SK-N-SH (cell line): ENCODE measurements at regions not wholly inside any gene's neighbourhood (a gene's known extent, or its start where the extent isn't known, plus 50 kb on each side); places are given as distances from the start of the nearest gene placed in this dataset.

ENCODE experiments used
- CTCF ChIA-PET: fragments of 300-600, 350-600 bp; formaldehyde crosslinking; extraction: SDS; loops from one replicate; lab custom pipeline; 2021; lab: Yijun Ruan, JAX
- POLR2A ChIA-PET: fragments of 350-600 bp; sonication (Branson Sonifier 250); formaldehyde crosslinking; extraction: SDS; loops from one replicate; lab custom pipeline; 2020; ENCODE audit warnings: antibody characterized with exemption, inconsistent platforms; lab: Yijun Ruan, JAX
- DNase-seq: peaks from one replicate; pipeline ENCODE4 v3.0.0; 2012
- H2AFZ ChIP-seq: fragments of 200-600 bp; sonication (generic); 2 replicates; pipeline ENCODE4 v1.8.1; 2016; ENCODE audit warnings: antibody characterized with exemption, mild to moderate bottlenecking, low read depth
- H3F3A ChIP-seq: fragments of 200-600 bp; sonication (generic); replicated peaks from 2 replicates; pipeline ENCODE3; 2016; ENCODE audit warnings: antibody characterized with exemption, mild to moderate bottlenecking; ENCODE audit not compliant: insufficient read depth
- H3K27ac ChIP-seq, 2 experiments: fragments of 200-500 bp in 1 of 2; fragments of 200-600 bp in 1 of 2; sonication (Bioruptor generic) in 1 of 2; sonication (generic), shearing (Covaris generic) in 1 of 2; 2 replicates each; pipeline versions ENCODE4 v1.5.1 to v1.6.1; 2014 to 2016; ENCODE audit warnings: low read depth in 2 of 2, inconsistent platforms in 1 of 2, low read length in 1 of 2, mild to moderate bottlenecking in 1 of 2, mixed read lengths in 1 of 2
- H3K27me3 ChIP-seq: fragments of 200-600 bp; sonication (generic), shearing (Covaris generic); 2 replicates; pipeline ENCODE4 v1.6.1; 2016; ENCODE audit warnings: mixed run types; ENCODE audit not compliant: insufficient read depth
- H3K36me3 ChIP-seq, 2 experiments: fragments of 200-500 bp in 1 of 2; fragments of 200-600 bp in 1 of 2; sonication (Bioruptor generic) in 1 of 2; sonication (generic) in 1 of 2; replicated peaks in 1 of 2; 2 replicates each; pipeline versions ENCODE3 to v1.5.1; 2014 to 2016; ENCODE audit warnings: low read length in 1 of 2, mild to moderate bottlenecking in 1 of 2; ENCODE audit not compliant: insufficient read depth in 2 of 2, control insufficient read depth in 1 of 2
- H3K4me1 ChIP-seq, 2 experiments: fragments of 200-500 bp in 1 of 2; fragments of 200-600 bp in 1 of 2; sonication (Bioruptor generic) in 1 of 2; sonication (generic), shearing (Covaris generic) in 1 of 2; 2 replicates each; pipeline versions ENCODE4 v1.5.1 to v1.6.1; 2014 to 2016; ENCODE audit warnings: low read depth in 1 of 2, low read length in 1 of 2, mixed run types in 1 of 2; ENCODE audit not compliant: insufficient read depth in 2 of 2, control insufficient read depth in 1 of 2
- H3K4me2 ChIP-seq: fragments of 200-600 bp; sonication (generic), shearing (Covaris generic); 2 replicates; pipeline ENCODE4 v1.6.1; 2017; ENCODE audit warnings: mixed run types
- H3K4me3 ChIP-seq, 2 experiments: fragments of 200-500 bp in 1 of 2; fragments of 200-600 bp in 1 of 2; sonication (Bioruptor generic) in 1 of 2; sonication (generic), shearing (Covaris generic) in 1 of 2; 2 replicates each; pipeline versions ENCODE4 v1.5.1 to v1.8.1; 2014 to 2016; ENCODE audit warnings: low read depth in 2 of 2, inconsistent platforms in 1 of 2, low read length in 1 of 2, mild to moderate bottlenecking in 1 of 2, mixed read lengths in 1 of 2, moderate library complexity in 1 of 2
- H3K79me2 ChIP-seq: fragments of 200-600 bp; sonication (generic); 2 replicates; pipeline ENCODE4 v1.8.1; 2017; ENCODE audit warnings: mild to moderate bottlenecking; ENCODE audit not compliant: insufficient read depth
- H3K9ac ChIP-seq: fragments of 200-600 bp; sonication (generic); 2 replicates; pipeline ENCODE4 v1.6.1; 2017; ENCODE audit warnings: mixed run types
- H3K9me2 ChIP-seq: fragments of 200-600 bp; sonication (generic); 2 replicates; pipeline ENCODE4 v1.6.1; 2017; ENCODE audit warnings: mixed run types
- H3K9me3 ChIP-seq: fragments of 200-600 bp; sonication (generic); 2 replicates; pipeline ENCODE4 v1.6.1; 2017; ENCODE audit warnings: mixed run types, mild to moderate bottlenecking, moderate library complexity
- H4K20me1 ChIP-seq: fragments of 200-600 bp; sonication (generic); 2 replicates; pipeline ENCODE4 v1.6.1; 2017; ENCODE audit warnings: mild to moderate bottlenecking, mixed run types; ENCODE audit not compliant: insufficient read depth
- EP300 ChIP-seq, 2 experiments: IDR thresholded peaks; 2 replicates each; pipeline versions ENCODE4 v1.4.0 to v1.6.1; 2012; ENCODE audit warnings: borderline replicate concordance in 1 of 2, low read depth in 1 of 2, low read length in 1 of 2
- FOSL2 ChIP-seq: IDR thresholded peaks from 2 replicates; pipeline ENCODE4 v1.4.0; 2012; ENCODE audit warnings: low read depth, mild to moderate bottlenecking, moderate library complexity, borderline replicate concordance
- FOXJ3 ChIP-seq: sonication (generic); formaldehyde crosslinking; IDR thresholded peaks from 2 replicates; pipeline ENCODE4 v1.5.1; 2020; ENCODE audit warnings: mild to moderate bottlenecking, missing genetic modification reagents
- GABPA ChIP-seq: IDR thresholded peaks from 2 replicates; pipeline ENCODE4 v1.4.0; 2012; ENCODE audit warnings: low read depth, mild to moderate bottlenecking
- GATA2 ChIP-seq: sonication (generic); formaldehyde crosslinking; IDR thresholded peaks from 2 replicates; pipeline ENCODE4 v1.5.0; 2020; ENCODE audit warnings: mild to moderate bottlenecking, missing genetic modification reagents
- MAX ChIP-seq: IDR thresholded peaks from 2 replicates; pipeline ENCODE4 v1.4.0; 2012; ENCODE audit warnings: low read depth
- MXI1 ChIP-seq: IDR thresholded peaks from 2 replicates; pipeline ENCODE4 v1.6.1; 2012; ENCODE audit warnings: mild to moderate bottlenecking, low read depth, low read length, improper control_type of control experiment
- PBX3 ChIP-seq: IDR thresholded peaks from 2 replicates; pipeline ENCODE4; 2012
- POLR2AphosphoS5 ChIP-seq: IDR thresholded peaks from 2 replicates; pipeline ENCODE4 v1.6.1; 2012; ENCODE audit warnings: low read depth, low read length
- REST ChIP-seq: IDR thresholded peaks from 2 replicates; pipeline ENCODE4 v1.6.1; 2012; ENCODE audit warnings: mild to moderate bottlenecking, low read depth, low read length, moderate library complexity
- RFX5 ChIP-seq: IDR thresholded peaks from 2 replicates; pipeline ENCODE4 v1.6.1; 2012; ENCODE audit warnings: mild to moderate bottlenecking, improper control_type of control experiment, low read length
- RXRA ChIP-seq: IDR thresholded peaks from 2 replicates; pipeline ENCODE4 v1.4.0; 2012; ENCODE audit warnings: low read depth, mild to moderate bottlenecking, borderline replicate concordance
- SMC3 ChIP-seq: IDR thresholded peaks from 2 replicates; pipeline ENCODE4 v1.6.1; 2012; ENCODE audit warnings: low read depth, low read length, improper control_type of control experiment
- TAF1 ChIP-seq: IDR thresholded peaks from 2 replicates; pipeline ENCODE4 v1.6.1; 2012; ENCODE audit warnings: low read depth, mild to moderate bottlenecking, low read length, moderate library complexity, borderline replicate concordance
- USF2 ChIP-seq: fragments of 150-350 bp; IDR thresholded peaks from 2 replicates; pipeline ENCODE4 v1.6.1; 2017; ENCODE audit warnings: antibody characterized with exemption, low read length, low read depth, borderline replicate concordance
- WGBS: methylation state at CpG from one replicate; pipeline ENCODE4 v1.1.6; 2017; ENCODE audit warnings: low lambda C conversion rate; 5-methylcytosine and 5-hydroxymethylcytosine counted together

GRCh38 chr13:104004572-104004971 is 938.4 kb upstream of the SLC10A2 start:
- no peaks in the 10 kb centered on the region for H4K20me1 ChIP-seq
- WGBS, result 81% methylated on average over 1 of the region's 1 CpG
- no peaks in the 10 kb centered on the region for H3K27me3 ChIP-seq
- H3K9me2 ChIP-seq, result no peaks in the 10 kb centered on the region
- peaks cover 0 to 31% of the 10 kb centered on the region in 2 experiments; a peak in 2 of 4 replicates for H3K4me1 ChIP-seq
- no peak overlapping the region for H3K9ac ChIP-seq
- DNase-seq, result no peak
- no peak overlapping the region for H2AFZ ChIP-seq
- no peaks in the 10 kb centered on the region for H3K79me2 ChIP-seq
- ChIA-PET CTCF (no interaction called here), POLR2A (no interaction called here)
- peaks cover 6% of the 10 kb centered on the region for H3F3A ChIP-seq
- TF ChIP-seq SMC3, result no peak
- no peak for TF ChIP-seq REST
- TF ChIP-seq FOXJ3 (CRISPR knock-in tag), result no peak
- no peak for TF ChIP-seq USF2
- no peak for TF ChIP-seq RXRA
- no peak for TF ChIP-seq TAF1
- TF ChIP-seq PBX3, result no peak
- no peak for TF ChIP-seq POLR2AphosphoS5
- TF ChIP-seq MAX, result no peak
- no peak for TF ChIP-seq RFX5
- no peak for TF ChIP-seq EP300 (IDR thresholded peaks at IDR 0.05; ENCODE audit: borderline replicate concordance in 1 of 2, low read depth in 1 of 2, low read length in 1 of 2)
- no peak for TF ChIP-seq GABPA
- TF ChIP-seq FOSL2, result no peak
- no peak for TF ChIP-seq GATA2 (CRISPR knock-in tag)
- TF ChIP-seq MXI1, result no peak
- H3K4me2 ChIP-seq, result no peak overlapping the region
- H3K27ac ChIP-seq, result peak overlapping the region in 1 of 2 experiments; percentile 100; a peak in 2 of 4 replicates
- no peaks in the 10 kb centered on the region for H3K9me3 ChIP-seq
- H3K4me3 ChIP-seq, result no peak overlapping the region
- H3K36me3 ChIP-seq, result no peaks in the 10 kb centered on the region
